Panc1 (cell line): ENCODE measurements at regions not wholly inside any gene's neighbourhood (a gene's known extent, or its start where the extent isn't known, plus 50 kb on each side); places are given as distances from the start of the nearest gene placed in this dataset.

ENCODE experiments used
- ATAC-seq: fragments of 200-7000 bp; cut with Tn5 transposase; 2 replicates; pipeline ENCODE4 v1.9.1; 2020; ENCODE audit warnings: mild to moderate bottlenecking, moderate library complexity
- BruUV-seq: library from RNA; stranded (reverse); fragments of 400-500 nt; replicated peaks from 2 replicates; lab custom pipeline; 2021; lab: Mats Ljungman, UMichigan
- CTCF ChIA-PET: fragments of 300-600 bp; sonication (Branson Sonifier 250); formaldehyde crosslinking; loops from one replicate; lab custom pipeline; 2022; ENCODE audit warnings: antibody characterized with exemption; lab: Charles Lee
- POLR2A ChIA-PET: fragments of 300-600 bp; sonication (Branson Sonifier 250); formaldehyde crosslinking; loops from one replicate; lab custom pipeline; 2022; ENCODE audit warnings: antibody characterized with exemption; lab: Charles Lee
- DNase-seq: peaks from one replicate; pipeline ENCODE4 v3.0.0-alpha.2; 2010; ENCODE audit warnings: low read depth, low spot score
- H3K27ac ChIP-seq: 2 replicates; pipeline ENCODE4 v1.5.1; 2011; ENCODE audit warnings: mild to moderate bottlenecking, low read length, inconsistent platforms
- H3K27me3 ChIP-seq: fragments of 200-500 bp; sonication (Bioruptor generic); 2 replicates; pipeline ENCODE4 v1.6.0; 2014; ENCODE audit warnings: low read length, inconsistent platforms; ENCODE audit not compliant: control insufficient read depth, insufficient read depth
- H3K36me3 ChIP-seq: fragments of 200-500 bp; sonication (Bioruptor generic); 2 replicates; pipeline ENCODE4 v1.5.1; 2014; ENCODE audit warnings: inconsistent platforms, mild to moderate bottlenecking, low read length, moderate library complexity; ENCODE audit not compliant: control insufficient read depth, insufficient read depth
- H3K4me1 ChIP-seq: 2 replicates; pipeline ENCODE4 v1.5.1; 2011; ENCODE audit warnings: inconsistent platforms, mild to moderate bottlenecking, low read length, moderate library complexity; ENCODE audit not compliant: control insufficient read depth, insufficient read depth
- H3K4me3 ChIP-seq, 2 experiments: 2 replicates each; pipeline ENCODE4 v1.5.1; 2011 to 2012; ENCODE audit warnings: low read depth in 2 of 2, low read length in 2 of 2, mild to moderate bottlenecking in 2 of 2, inconsistent platforms in 1 of 2, moderate library complexity in 1 of 2
- H3K9me3 ChIP-seq: fragments of 200-500 bp; sonication (Bioruptor generic); 2 replicates; pipeline ENCODE4 v1.5.1; 2014; ENCODE audit warnings: low read depth, mild to moderate bottlenecking, inconsistent platforms, low read length, moderate library complexity; ENCODE audit not compliant: control insufficient read depth, insufficient read depth
- POLR2AphosphoS5 ChIP-seq: IDR thresholded peaks from 2 replicates; pipeline ENCODE4 v1.6.1; 2012; ENCODE audit warnings: mild to moderate bottlenecking, low read depth, low read length, moderate library complexity
- SIN3A ChIP-seq: IDR thresholded peaks from 2 replicates; pipeline ENCODE4 v1.6.1; 2012; ENCODE audit warnings: low read depth, mild to moderate bottlenecking, low read length, moderate library complexity, borderline replicate concordance; ENCODE audit not compliant: insufficient read depth
- TCF7L2 ChIP-seq: IDR thresholded peaks from 2 replicates; pipeline ENCODE4 v1.6.1; 2011; ENCODE audit warnings: mild to moderate bottlenecking, low read depth, low read length, inconsistent platforms
- in situ Hi-C: cut with HindIII; loops from 2 replicates; pipeline ENCODE4 v1.10.0; 2016; ENCODE audit warnings: low sequenced_read_pairs, low pct_unique_long_range_greater_than_20kb
- intact Hi-C: fragments of 100-400 bp; cut with micrococcal nuclease; formaldehyde crosslinking; loops from one replicate; pipeline ENCODE4 v1.10.0; 2022; ENCODE audit not compliant: unreplicated experiment
- TF ChIP-seq, protein P1 (sequence below), 2 experiments: IDR thresholded peaks; 2 replicates each; pipeline ENCODE4 v1.6.1; 2011 to 2012; ENCODE audit warnings: low read depth in 2 of 2, control low read depth in 1 of 2, low read length in 1 of 2, mild to moderate bottlenecking in 1 of 2, moderate library complexity in 1 of 2; ENCODE audit not compliant: insufficient read depth in 1 of 2
- TF ChIP-seq, protein P2 (sequence below): fragments of 450-650 bp; IDR thresholded peaks from 2 replicates; pipeline ENCODE4 v1.5.1; 2017; ENCODE audit warnings: mild to moderate bottlenecking

DNA sequence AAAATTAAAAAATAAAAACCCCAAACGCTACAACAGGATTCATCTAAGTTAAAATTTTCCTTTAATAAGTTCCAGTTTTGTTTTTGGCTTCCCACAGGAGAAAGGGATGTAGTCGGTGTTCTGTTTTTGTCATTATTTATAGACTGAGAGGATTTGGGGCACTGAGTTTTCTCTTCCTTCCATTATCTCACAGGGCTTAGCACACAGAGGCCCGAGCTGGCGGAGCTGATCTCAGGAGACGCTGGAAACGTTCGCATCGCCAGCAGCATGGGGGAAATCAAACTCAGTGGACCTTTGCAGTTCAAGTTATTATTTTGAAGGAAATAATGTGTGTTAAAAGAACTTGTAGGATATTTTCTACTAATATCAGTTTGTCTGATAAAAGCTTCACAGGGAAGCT lies 669.7 kb upstream of the SALL3 start:
- no peak overlapping the region for H3K27ac ChIP-seq
- no peaks in the 10 kb centered on the region for H3K9me3 ChIP-seq
- TF ChIP-seq SIN3A (no peak), POLR2AphosphoS5 (no peak), TCF7L2 (no peak)
- TF ChIP-seq, protein P1, sequence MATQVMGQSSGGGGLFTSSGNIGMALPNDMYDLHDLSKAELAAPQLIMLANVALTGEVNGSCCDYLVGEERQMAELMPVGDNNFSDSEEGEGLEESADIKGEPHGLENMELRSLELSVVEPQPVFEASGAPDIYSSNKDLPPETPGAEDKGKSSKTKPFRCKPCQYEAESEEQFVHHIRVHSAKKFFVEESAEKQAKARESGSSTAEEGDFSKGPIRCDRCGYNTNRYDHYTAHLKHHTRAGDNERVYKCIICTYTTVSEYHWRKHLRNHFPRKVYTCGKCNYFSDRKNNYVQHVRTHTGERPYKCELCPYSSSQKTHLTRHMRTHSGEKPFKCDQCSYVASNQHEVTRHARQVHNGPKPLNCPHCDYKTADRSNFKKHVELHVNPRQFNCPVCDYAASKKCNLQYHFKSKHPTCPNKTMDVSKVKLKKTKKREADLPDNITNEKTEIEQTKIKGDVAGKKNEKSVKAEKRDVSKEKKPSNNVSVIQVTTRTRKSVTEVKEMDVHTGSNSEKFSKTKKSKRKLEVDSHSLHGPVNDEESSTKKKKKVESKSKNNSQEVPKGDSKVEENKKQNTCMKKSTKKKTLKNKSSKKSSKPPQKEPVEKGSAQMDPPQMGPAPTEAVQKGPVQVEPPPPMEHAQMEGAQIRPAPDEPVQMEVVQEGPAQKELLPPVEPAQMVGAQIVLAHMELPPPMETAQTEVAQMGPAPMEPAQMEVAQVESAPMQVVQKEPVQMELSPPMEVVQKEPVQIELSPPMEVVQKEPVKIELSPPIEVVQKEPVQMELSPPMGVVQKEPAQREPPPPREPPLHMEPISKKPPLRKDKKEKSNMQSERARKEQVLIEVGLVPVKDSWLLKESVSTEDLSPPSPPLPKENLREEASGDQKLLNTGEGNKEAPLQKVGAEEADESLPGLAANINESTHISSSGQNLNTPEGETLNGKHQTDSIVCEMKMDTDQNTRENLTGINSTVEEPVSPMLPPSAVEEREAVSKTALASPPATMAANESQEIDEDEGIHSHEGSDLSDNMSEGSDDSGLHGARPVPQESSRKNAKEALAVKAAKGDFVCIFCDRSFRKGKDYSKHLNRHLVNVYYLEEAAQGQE (IDR thresholded peaks at IDR 0.05; ENCODE audit: insufficient read depth in 1 of 2, low read depth in 2 of 2, low read length in 1 of 2), result no peak
- TF ChIP-seq, protein P2, sequence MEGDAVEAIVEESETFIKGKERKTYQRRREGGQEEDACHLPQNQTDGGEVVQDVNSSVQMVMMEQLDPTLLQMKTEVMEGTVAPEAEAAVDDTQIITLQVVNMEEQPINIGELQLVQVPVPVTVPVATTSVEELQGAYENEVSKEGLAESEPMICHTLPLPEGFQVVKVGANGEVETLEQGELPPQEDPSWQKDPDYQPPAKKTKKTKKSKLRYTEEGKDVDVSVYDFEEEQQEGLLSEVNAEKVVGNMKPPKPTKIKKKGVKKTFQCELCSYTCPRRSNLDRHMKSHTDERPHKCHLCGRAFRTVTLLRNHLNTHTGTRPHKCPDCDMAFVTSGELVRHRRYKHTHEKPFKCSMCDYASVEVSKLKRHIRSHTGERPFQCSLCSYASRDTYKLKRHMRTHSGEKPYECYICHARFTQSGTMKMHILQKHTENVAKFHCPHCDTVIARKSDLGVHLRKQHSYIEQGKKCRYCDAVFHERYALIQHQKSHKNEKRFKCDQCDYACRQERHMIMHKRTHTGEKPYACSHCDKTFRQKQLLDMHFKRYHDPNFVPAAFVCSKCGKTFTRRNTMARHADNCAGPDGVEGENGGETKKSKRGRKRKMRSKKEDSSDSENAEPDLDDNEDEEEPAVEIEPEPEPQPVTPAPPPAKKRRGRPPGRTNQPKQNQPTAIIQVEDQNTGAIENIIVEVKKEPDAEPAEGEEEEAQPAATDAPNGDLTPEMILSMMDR, result no peak
- ATAC-seq (no peak), DNase-seq (no peak)
- intact Hi-C loops (no loop called here), in situ Hi-C loops (no loop called here)
- no peak overlapping the region for H3K4me3 ChIP-seq
- POLR2A ChIA-PET, result interaction anchor here (0.7 kb wide), 1 partner anchor 24 kb away, joined by 4 read pairs; no protein-coding TSS in a partner anchor
- H3K27me3 ChIP-seq, result peaks cover 10% of the 10 kb centered on the region; the same call in 1 of the 2 replicates
- H3K4me1 ChIP-seq, result no peaks in the 10 kb centered on the region
- BruUV-seq, result no TSS peak
- CTCF ChIA-PET, result interaction anchor here (0.5 kb wide), 1 partner anchor 88 kb away, joined by 4 read pairs; no protein-coding TSS in a partner anchor
- no peaks in the 10 kb centered on the region for H3K36me3 ChIP-seq

DNA sequence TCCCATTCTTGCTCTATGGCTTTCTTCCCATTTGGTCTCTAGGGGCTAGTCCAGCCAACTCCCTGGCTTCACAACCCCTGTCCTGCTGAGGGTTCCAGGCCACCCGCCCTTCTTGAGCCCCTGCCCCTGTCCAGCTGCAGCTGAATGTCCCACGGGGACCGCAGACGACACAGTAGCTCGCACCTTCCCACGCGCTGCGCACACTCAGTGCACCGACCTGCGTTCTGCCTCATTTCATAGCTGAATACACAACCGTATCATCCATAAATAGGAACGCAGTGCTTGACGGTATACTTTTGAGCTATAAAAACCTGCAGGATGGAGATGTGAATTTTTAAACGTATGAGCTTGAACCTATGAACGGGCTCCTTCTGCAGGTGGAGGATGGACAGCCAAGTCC lies 660.4 kb upstream of the SALL3 start:
- no peaks in the 10 kb centered on the region for H3K9me3 ChIP-seq
- H3K27me3 ChIP-seq, result peaks cover 12% of the 10 kb centered on the region
- ChIA-PET CTCF (no interaction called here), POLR2A (no interaction called here)
- no peak overlapping the region for H3K27ac ChIP-seq
- no peak overlapping the region for H3K4me3 ChIP-seq
- intact Hi-C loops (no loop called here), in situ Hi-C loops (no loop called here)
- H3K4me1 ChIP-seq, result no peaks in the 10 kb centered on the region
- H3K36me3 ChIP-seq, result no peaks in the 10 kb centered on the region
- no TSS peak for BruUV-seq
- TF ChIP-seq, protein P1 (IDR thresholded peaks at IDR 0.05; ENCODE audit: insufficient read depth in 1 of 2, low read depth in 2 of 2, low read length in 1 of 2), result no peak
- TF ChIP-seq, protein P2, result no peak
- no peak for TF ChIP-seq SIN3A
- TF ChIP-seq POLR2AphosphoS5, result no peak
- no peak for TF ChIP-seq TCF7L2
- ATAC-seq (no peak), DNase-seq (no peak)
